Activated naive CD8-positive, alpha-beta T cell treated with anti-CD3 and anti-CD28 coated beads for 36 hours (primary cell): ENCODE measurements at regions not wholly inside any gene's neighbourhood (a gene's known extent, or its start where the extent isn't known, plus 50 kb on each side); places are given as distances from the start of the nearest gene placed in this dataset.
A peak's percentile ranks its signal among the peaks of the same experiment; 100 is the strongest.

ENCODE experiments used
- DNase-seq: peaks from one replicate; pipeline ENCODE4 v3.0.0; 2021
- H3K27ac Mint-ChIP-seq: one replicate; pipeline ENCODE4 v1.8.0; 2022; ENCODE audit warnings: mild to moderate bottlenecking, moderate library complexity, mixed read lengths
- H3K27me3 Mint-ChIP-seq: one replicate; pipeline ENCODE4 v1.8.0; 2022; ENCODE audit warnings: mild to moderate bottlenecking, mixed read lengths
- H3K36me3 Mint-ChIP-seq: one replicate; pipeline ENCODE4 v1.8.0; 2021; ENCODE audit warnings: mild to moderate bottlenecking, mixed read lengths
- H3K4me1 Mint-ChIP-seq: one replicate; pipeline ENCODE4 v1.8.0; 2021; ENCODE audit warnings: mixed read lengths
- H3K4me3 Mint-ChIP-seq: one replicate; pipeline ENCODE4 v1.8.0; 2022; ENCODE audit warnings: mild to moderate bottlenecking, moderate library complexity, mixed read lengths
- H3K9me3 Mint-ChIP-seq: one replicate; pipeline ENCODE4 v1.8.0; 2022; ENCODE audit warnings: mixed read lengths

DNA sequence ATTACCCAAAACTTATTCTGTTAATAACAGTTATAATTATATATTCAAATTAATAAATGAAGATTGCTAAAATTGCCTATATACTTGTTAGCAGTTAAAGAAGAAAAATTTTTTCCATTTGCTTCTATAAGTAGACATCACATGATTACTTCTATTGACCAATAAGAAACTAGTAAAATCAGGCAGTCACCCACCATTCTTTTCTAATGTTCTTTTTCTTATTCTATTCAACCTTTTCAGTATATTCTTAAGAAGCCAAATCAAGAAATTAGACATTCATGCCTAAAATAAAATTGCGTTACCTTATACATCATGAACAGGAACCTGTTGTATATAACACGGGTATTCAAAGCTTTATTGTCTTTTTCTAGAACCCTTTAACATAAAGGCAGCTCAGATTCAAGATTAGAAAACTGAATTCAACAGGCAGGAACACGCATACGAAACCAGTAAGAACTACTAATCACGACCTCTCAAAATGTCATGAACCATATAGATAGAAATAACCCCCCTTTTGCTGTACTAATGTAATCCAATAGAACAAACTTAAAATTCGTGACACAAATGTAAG lies 568.1 kb upstream of the DIPK2B start:
- Mint-ChIP-seq H3K27ac (peak overlapping the region; percentile 92), H3K27me3 (no peaks in the 10 kb centered on the region), H3K4me3 (peak overlapping the region; percentile 90), H3K36me3 (peaks cover 41% of the 10 kb centered on the region), H3K9me3 (no peaks in the 10 kb centered on the region), H3K4me1 (peaks cover 39% of the 10 kb centered on the region)
- DNase-seq, result no peak

DNA sequence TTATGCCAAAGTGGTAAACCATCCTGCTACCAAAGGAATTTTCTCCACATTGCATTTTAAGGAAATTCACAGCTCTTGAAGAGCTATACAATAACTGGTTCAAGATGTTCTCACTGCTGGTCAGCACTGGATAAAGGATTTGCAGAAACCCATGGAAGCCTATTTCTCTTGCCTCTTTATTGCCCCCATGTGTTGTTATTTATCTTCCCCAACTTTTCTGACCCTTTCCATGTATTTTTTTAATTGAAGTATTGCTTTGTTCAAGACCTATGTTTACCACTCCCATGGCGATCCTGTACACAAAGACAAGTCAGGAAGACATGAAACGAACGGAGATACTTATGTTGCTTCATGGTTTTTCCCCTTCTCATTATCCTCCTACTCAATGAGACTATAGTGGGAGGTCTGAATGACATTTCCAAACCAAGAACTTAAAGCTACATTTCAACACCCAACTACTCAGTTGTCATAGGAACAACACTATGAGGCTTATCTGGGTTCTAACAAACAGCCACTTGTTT lies 566.4 kb upstream of the DIPK2B start:
- H3K4me3 Mint-ChIP-seq, result peak overlapping the region; percentile 92
- H3K27ac Mint-ChIP-seq, result peak overlapping the region; percentile 90
- H3K36me3 Mint-ChIP-seq, result peaks cover 56% of the 10 kb centered on the region
- no peaks in the 10 kb centered on the region for H3K9me3 Mint-ChIP-seq
- DNase-seq, result no peak
- H3K27me3 Mint-ChIP-seq, result no peaks in the 10 kb centered on the region
- peaks cover 41% of the 10 kb centered on the region for H3K4me1 Mint-ChIP-seq

DNA sequence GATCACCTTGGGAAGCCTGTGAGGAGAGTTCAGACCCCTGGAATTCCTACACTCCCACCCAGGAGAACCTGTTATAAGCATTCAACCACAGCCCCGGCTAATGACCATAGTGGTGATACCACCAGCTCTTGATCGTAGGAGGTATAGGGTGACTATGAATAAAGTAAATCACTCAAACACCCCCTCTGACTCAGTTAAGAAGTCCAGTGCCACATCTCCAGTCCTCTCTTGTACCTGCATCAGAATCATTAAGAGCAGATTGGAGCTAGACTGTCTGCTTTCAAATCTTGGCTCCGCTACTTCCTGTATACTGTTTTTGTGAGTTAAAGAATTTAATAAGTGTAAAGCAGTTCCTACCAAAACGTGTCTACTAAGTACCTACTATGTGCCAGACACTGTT lies 565.1 kb upstream of the DIPK2B start:
- Mint-ChIP-seq H3K36me3 (peaks cover 59% of the 10 kb centered on the region), H3K4me3 (peak overlapping the region; percentile 77), H3K27ac (peak overlapping the region; percentile 45), H3K4me1 (peaks cover 40% of the 10 kb centered on the region), H3K9me3 (no peaks in the 10 kb centered on the region), H3K27me3 (no peaks in the 10 kb centered on the region)
- DNase-seq, result no peak

GRCh38 chrX:45765281-45765680 lies 564.6 kb upstream of the DIPK2B start:
- peaks cover 64% of the 10 kb centered on the region for H3K36me3 Mint-ChIP-seq
- no peak for DNase-seq
- no peaks in the 10 kb centered on the region for H3K9me3 Mint-ChIP-seq
- peak overlapping the region; percentile 45 for H3K27ac Mint-ChIP-seq
- H3K4me3 Mint-ChIP-seq, result peak overlapping the region; percentile 77
- H3K4me1 Mint-ChIP-seq, result peaks cover 45% of the 10 kb centered on the region
- no peaks in the 10 kb centered on the region for H3K27me3 Mint-ChIP-seq

GRCh38 chrX:45762699-45763647 lies 562.3 kb upstream of the DIPK2B start:
- DNase-seq, result no peak
- Mint-ChIP-seq H3K27ac (peak overlapping the region; percentile 82), H3K36me3 (peaks cover 56% of the 10 kb centered on the region), H3K27me3 (no peaks in the 10 kb centered on the region), H3K9me3 (no peaks in the 10 kb centered on the region), H3K4me3 (peak overlapping the region; percentile 34), H3K4me1 (peaks cover 65% of the 10 kb centered on the region)

- Mint-ChIP-seq H3K4me1 (peaks cover 67% of the 10 kb centered on the region), H3K9me3 (no peaks in the 10 kb centered on the region), H3K36me3 (peaks cover 54% of the 10 kb centered on the region), H3K27ac (peak overlapping the region; percentile 86), H3K27me3 (no peaks in the 10 kb centered on the region), H3K4me3 (peak overlapping the region; percentile 40)
- DNase-seq, result no peak
Measured at GRCh38 chrX:45761920-45762319, 561.2 kb upstream of the DIPK2B start.

DNA sequence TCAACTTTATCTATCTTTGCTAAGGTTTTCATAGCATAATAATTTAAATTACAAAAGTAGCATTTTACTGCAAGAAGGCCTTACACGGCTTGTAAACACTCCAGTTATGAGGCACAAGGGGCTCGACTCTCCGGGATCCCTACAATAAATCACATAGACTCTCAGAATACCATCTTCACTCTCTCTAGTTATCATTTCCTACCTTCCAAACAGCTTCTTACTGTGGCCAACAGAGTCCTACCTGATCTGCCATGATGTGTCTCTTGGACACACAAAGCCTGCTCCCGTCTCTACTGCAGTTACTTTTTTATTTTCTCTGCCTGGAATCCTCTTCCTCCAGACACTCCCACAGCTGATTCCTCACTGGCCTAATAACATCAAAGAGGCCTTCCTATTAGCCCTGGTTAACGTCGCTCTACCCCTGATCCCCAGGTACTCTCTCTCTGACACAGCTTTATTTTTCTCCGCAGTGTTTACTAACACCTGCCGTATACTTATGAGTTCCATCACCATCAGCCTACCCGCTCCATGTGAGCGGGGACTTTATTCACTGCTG lies 559.6 kb upstream of the DIPK2B start:
- peaks cover 73% of the 10 kb centered on the region for H3K4me1 Mint-ChIP-seq
- H3K27me3 Mint-ChIP-seq, result no peaks in the 10 kb centered on the region
- no peak for DNase-seq
- H3K9me3 Mint-ChIP-seq, result no peaks in the 10 kb centered on the region
- peak overlapping the region; percentile 19 for H3K4me3 Mint-ChIP-seq
- H3K36me3 Mint-ChIP-seq, result peaks cover 58% of the 10 kb centered on the region
- H3K27ac Mint-ChIP-seq, result peak overlapping the region; percentile 79

- Mint-ChIP-seq H3K36me3 (peaks cover 54% of the 10 kb centered on the region), H3K27me3 (no peaks in the 10 kb centered on the region), H3K9me3 (no peaks in the 10 kb centered on the region), H3K4me3 (peak overlapping the region; percentile 71), H3K4me1 (peaks cover 71% of the 10 kb centered on the region), H3K27ac (peak overlapping the region; percentile 96)
- DNase-seq, result peak; percentile 32
Measured at GRCh38 chrX:45758738-45759397, 558.2 kb upstream of the DIPK2B start.

DNA sequence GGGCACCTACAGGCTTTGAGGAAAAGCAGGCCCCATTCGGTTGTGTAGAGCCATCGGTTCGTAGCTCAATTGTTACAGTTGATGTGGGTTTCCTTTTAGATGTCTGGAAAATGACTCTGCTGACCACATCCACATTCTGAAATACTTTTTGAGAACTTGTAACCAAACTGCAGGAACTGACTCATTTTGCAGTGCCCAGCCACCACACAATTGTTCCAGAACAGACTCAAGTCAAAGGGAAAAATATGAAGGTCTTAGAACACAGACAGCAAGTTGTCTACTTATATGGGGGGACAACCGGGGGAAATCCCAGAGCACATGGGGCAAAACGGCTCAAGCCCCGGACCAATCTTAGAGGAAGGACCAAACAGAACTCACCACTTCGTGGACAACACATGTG lies 557.6 kb upstream of the DIPK2B start:
- Mint-ChIP-seq H3K4me3 (peak overlapping the region; percentile 71), H3K9me3 (no peaks in the 10 kb centered on the region), H3K27me3 (no peaks in the 10 kb centered on the region), H3K4me1 (peaks cover 67% of the 10 kb centered on the region), H3K36me3 (peaks cover 50% of the 10 kb centered on the region), H3K27ac (peak overlapping the region; percentile 96)
- peak; percentile 49 for DNase-seq

- Mint-ChIP-seq H3K36me3 (peaks cover 41% of the 10 kb centered on the region), H3K4me3 (no peak overlapping the region), H3K27me3 (no peaks in the 10 kb centered on the region), H3K9me3 (no peaks in the 10 kb centered on the region), H3K27ac (peak overlapping the region; percentile 96), H3K4me1 (peaks cover 57% of the 10 kb centered on the region)
- no peak for DNase-seq
Measured at GRCh38 chrX:45757272-45757671, 556.6 kb upstream of the DIPK2B start.

DNA sequence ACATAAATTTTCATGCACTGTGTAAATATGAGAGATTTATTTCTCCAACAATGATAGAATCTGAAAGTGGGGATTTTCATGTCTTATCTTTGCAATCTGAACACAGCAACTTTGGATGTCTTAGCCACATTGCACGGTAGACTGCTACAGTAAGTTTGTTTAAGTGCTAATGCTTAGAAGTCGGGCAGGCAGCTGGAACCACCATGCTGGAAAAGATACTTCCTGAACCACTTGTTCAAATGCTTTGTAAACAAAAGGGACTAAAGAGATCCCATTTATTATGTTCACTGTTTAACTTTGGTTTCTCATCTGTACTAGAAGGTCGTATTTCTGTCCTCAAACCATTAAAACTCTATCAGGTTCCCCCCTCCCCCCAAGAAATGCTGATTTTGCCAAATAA lies 555.9 kb upstream of the DIPK2B start:
- no peak overlapping the region for H3K4me3 Mint-ChIP-seq
- peak overlapping the region; percentile 45 for H3K27ac Mint-ChIP-seq

GRCh38 chrX:45755703-45756102 lies 555.0 kb upstream of the DIPK2B start:
- H3K4me1 Mint-ChIP-seq, result peaks cover 50% of the 10 kb centered on the region
- peak overlapping the region; percentile 38 for H3K27ac Mint-ChIP-seq
- DNase-seq, result no peak
- no peaks in the 10 kb centered on the region for H3K9me3 Mint-ChIP-seq
- no peak overlapping the region for H3K4me3 Mint-ChIP-seq
- no peaks in the 10 kb centered on the region for H3K27me3 Mint-ChIP-seq
- H3K36me3 Mint-ChIP-seq, result peaks cover 34% of the 10 kb centered on the region

More for the DNA sequence above, 555.9 kb upstream of the DIPK2B start:
- H3K9me3 Mint-ChIP-seq, result no peaks in the 10 kb centered on the region
- peaks cover 35% of the 10 kb centered on the region for H3K36me3 Mint-ChIP-seq
- peaks cover 51% of the 10 kb centered on the region for H3K4me1 Mint-ChIP-seq
- no peak for DNase-seq
- no peaks in the 10 kb centered on the region for H3K27me3 Mint-ChIP-seq

- Mint-ChIP-seq H3K4me3 (no peak overlapping the region), H3K27me3 (no peaks in the 10 kb centered on the region), H3K36me3 (peaks cover 29% of the 10 kb centered on the region), H3K4me1 (peaks cover 29% of the 10 kb centered on the region), H3K27ac (peak overlapping the region; percentile 38), H3K9me3 (no peaks in the 10 kb centered on the region)
- DNase-seq, result no peak
Measured at GRCh38 chrX:45751156-45751555, 550.5 kb upstream of the DIPK2B start.

DNA sequence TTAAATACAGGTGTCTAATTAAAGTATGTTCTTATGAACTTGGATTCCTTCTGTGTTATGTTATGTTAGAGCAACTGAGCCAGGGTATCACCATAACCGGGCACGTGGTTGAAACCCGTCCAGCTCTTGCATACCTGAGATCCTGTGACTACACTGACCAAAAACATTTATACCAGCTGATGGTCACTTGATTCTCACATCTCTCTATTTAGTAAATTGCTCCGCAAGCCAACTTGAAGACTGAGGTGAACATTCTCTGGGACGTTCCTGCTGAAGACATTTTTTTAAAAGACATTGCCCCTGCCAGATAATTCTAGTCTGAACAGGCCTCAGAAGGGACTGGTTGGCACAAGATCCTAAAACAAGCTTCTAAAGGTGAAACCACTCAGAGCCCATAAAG lies 550.0 kb upstream of the DIPK2B start:
- no peak for DNase-seq
- no peak overlapping the region for H3K27ac Mint-ChIP-seq
- H3K4me1 Mint-ChIP-seq, result peaks cover 24% of the 10 kb centered on the region
- H3K9me3 Mint-ChIP-seq, result no peaks in the 10 kb centered on the region
- no peak overlapping the region for H3K4me3 Mint-ChIP-seq
- no peaks in the 10 kb centered on the region for H3K27me3 Mint-ChIP-seq
- H3K36me3 Mint-ChIP-seq, result peaks cover 31% of the 10 kb centered on the region

DNA sequence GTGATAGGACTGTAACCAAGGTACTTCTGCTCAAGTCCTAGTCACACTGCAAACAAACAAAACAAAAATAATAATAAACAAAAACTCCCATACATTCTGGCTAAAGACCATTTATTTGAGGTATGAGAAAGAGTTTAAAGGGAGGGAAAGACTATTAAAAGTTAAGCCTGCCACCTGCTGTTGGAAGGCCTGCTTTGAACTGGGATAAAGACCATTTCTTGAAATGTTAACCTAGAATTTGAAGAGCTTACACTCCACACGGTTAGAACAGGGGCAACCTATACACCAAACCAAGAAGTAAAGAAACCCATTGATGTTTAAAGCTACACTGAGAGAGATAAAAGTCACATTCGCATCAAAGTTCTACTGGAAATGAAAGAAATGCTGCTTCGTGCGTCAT lies 548.7 kb upstream of the DIPK2B start:
- Mint-ChIP-seq H3K36me3 (peaks cover 37% of the 10 kb centered on the region), H3K27ac (no peak overlapping the region), H3K27me3 (no peaks in the 10 kb centered on the region), H3K4me1 (peaks cover 21% of the 10 kb centered on the region), H3K9me3 (no peaks in the 10 kb centered on the region), H3K4me3 (no peak overlapping the region)
- no peak for DNase-seq
